GM18870 (cell line): ENCODE measurements at regions not wholly inside any gene's neighbourhood (a gene's known extent, or its start where the extent isn't known, plus 50 kb on each side); places are given as distances from the start of the nearest gene placed in this dataset.

Source experiments
- ATAC-seq: cut with Tn5 transposase; IDR thresholded peaks from one replicate; pipeline ENCODE4 v1.9.1; 2021; ENCODE audit warnings: moderate library complexity; ENCODE audit not compliant: unreplicated experiment

DNA sequence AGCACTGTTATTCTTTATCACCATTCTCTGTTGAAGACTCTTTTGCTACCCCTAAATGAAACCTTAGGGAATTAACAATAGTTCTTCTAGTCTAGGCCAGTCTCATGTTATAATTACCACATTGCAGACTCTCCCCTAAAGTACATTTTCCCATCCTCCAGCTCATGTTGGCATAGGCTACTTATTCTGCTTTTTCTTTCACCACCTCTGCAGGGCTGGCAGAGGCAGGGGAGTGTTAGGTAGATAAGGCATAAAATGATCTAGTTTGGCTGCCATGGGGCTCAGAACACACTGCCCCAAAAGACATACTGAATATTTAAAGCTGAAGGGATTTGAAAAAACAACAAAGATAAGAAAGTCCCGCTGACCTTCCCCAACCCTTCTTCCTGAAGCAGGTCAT lies 82.7 kb upstream of the RFC3 start:
- no peak for ATAC-seq

DNA sequence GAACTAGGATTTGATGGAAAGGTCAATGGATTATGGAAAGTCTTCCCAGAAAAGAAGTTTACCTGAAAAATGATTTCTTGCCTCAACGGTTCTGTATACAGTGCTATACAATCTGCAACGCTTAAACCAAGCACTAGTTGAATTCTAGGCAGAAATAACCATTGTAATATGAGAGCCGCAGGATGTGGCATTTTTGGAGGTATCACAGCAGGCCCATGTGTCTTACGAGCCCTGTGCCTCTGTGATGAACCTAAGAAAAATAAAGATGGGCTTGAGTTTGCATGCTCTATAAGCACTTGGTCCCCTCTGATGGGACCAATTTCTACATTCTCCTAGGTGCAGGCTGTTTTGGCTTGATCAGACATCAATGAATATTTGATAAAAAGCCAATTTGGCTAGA lies 78.7 kb upstream of the RFC3 start:
- ATAC-seq = no peak

DNA sequence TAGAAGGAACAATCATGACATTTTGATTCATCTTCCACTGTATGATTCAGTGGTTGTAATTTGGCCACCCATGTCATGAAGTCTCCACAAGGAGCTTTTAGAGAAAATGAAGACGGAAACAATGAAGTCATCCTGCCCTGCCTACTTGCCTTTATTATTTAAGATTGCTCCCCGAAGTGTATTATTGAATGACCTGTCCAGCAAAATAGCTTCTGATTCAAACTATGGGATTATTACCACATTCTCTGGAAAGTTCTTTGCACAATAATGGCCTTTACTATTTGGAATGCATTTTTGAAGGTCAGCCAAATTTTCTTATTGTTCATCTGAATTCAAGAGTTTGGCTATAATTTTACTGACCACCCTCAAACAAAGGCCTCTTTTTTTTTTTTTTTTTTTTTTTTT lies 77.8 kb upstream of the RFC3 start:
- no peak for ATAC-seq

DNA sequence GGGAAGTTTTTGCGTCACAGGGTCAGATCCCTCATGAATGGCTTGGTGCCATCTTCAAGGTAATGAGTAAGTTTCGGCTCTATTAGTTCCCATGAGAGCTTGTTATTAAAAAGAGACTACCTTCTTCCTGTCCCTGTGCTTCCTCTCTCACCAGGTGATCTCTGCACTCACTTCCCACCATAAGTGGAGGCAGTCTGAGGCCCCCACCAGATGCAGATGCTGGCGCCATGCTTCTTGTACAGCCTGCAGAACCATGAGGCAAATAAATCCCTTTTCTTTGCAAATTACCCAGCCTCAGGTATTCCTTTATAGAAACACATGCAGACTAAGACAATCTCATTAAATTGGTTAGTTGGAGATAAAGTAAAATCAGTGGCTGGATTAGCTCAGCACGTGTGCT lies 75.6 kb upstream of the RFC3 start:
- no peak for ATAC-seq

DNA sequence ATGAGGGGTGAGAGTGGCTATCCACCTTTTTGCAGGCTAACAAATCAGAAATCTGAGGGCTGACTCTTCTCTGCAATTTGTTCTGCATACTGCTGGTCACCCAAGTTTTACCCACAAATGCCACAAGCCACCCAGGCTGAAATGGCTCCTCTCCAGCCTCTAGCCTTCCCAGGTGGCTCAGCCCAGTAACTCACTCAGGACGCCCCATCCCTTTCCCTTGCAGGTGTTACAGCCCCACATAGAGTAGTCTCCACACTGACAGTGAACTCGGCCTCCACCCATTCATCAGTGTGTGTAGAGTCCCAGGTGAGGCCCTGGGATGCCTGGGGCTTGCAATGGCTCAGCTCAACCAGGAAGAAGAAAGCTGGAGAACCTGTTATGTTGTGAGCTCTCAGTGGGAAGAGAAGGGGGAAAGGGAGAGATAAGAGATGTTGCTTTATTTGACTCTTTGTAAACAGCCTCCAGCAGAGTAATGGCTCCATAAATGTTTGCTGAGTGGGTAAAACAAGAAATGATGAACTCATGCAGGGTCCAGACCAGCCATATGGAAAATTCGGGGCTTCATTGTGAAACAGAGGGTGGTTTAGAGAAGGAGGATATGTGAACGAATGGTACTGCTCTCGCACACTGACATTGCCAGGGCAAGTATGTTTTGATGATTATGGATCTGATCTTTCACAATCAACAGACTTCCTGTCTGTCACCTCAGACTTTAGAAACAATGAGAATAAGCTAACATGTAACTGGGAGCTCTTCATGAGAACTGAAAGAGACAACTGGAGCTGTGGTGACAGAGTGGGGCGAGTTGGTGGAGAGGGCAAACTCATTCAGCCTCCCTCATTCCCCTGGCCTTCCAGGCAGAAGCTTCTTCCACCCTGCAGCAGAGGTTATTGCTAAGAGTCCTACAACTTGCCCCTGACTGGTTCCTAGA lies 74.2 kb upstream of the RFC3 start:
- ATAC-seq = peak; percentile 74

DNA sequence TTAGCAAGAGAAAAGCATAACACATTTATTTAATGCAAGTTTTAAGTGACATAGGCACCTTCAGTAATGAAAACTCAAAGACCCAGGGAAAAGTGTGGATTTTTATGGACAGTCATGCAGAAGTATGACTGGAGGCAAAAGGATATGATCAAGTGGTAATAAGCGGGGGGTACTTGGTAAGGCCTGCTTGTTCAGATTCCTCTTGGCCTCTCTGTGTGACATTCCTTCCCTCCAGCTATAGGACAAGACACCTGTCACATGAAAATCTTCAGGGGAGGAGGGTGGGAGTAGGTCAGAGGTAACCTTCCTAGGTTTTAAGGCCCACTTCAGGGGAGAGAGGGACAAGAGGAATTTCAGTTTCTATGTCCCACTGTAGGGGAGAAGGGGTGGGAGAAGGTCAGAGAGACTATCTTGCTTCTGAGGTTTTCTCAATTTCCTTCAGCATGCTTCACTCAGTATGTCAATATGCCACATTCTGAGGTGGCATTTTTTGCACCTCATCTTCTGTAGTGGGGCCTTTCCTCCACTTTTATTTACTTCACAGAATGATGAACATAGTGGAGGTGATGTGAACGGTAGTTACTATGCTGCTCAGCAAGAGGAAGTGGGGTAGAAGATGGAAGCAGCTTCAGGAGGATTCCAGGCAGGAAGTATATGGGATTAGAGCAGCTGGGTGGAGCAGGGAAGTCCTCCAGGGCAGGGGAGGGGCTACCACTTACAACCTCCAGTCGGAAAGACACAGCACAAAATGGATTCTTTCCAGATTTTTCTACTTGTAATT lies 73.2 kb upstream of the RFC3 start:
- ATAC-seq = no peak

DNA sequence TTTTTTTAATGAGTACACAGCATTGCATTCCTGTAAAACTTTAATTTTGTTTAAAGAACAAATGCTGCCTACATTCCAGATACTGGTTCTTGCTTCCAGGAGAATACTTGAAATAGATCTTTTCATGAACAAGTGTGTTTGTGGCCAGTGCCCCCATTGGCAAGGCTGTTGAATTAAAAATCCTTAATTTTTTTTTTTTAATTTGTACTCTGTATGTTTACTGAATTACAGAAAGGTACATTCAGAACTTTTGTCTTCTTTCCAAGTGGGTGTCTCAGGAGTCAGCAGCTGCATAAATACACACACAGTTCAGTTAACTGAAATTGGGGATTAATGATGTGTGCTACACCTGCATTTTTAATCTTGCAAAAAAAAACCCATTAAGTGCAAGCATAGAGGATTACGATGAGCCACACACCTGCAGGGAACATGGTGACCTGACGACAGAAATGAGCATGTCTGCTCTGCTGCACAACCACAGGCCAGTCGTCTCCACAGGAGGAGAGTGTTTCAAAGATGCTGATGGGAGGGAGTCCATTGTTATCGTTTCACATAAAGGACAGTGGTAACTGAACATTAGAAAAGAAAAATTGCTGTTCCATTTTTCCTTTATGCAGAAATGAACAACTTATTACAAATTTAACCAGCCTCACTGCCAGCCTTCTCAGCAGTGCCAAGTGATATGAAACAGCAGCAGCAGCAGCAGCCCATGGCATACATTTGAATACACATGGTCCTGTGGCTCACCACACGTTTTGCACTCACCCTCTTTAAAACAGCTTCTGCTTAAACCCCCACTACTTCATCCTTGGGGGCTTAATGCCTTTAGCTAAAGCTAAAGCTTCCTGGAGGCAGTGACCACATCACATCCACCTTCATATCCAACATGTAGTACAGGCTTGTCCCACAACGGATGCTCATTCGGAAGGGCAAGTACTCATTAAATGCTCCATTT lies 72.3 kb upstream of the RFC3 start:
- peak; percentile 62 for ATAC-seq

DNA sequence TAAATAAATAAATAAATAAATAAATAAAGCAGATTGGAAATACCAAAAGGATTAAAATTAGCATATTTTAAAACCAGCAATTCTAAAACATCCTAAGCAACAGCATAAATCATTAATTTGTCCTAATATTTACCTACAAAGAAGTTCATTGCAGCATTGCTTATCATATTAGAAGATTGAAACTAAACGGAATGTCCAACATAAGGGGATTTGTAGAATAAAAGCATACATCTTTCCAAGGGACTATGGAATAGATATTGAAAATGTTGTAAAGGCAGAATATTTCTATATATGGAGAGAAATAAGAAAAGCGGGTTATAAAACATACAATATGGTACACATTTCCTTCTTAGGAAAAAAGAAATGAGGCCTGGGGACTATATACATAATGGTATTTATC lies 71.1 kb upstream of the RFC3 start:
- no peak for ATAC-seq

DNA sequence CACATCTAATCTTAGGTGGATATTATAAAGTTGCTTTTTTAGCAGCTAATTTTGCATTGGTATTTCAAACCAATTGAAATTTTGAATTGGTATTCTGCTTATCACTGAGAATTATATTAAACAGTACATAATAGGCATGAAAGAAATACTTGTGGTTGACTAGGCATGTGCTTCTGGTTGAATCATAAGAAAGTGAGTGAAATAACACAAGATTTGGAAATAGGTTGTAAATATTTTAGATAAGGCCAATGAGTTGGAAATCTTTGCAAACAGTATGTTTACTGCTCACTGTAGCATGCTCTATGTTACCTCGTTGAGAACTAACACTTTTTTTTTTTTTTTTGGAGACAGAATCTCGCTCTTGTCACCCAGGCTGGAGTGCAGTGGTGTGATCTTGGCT lies 66.8 kb upstream of the RFC3 start:
- no peak for ATAC-seq

DNA sequence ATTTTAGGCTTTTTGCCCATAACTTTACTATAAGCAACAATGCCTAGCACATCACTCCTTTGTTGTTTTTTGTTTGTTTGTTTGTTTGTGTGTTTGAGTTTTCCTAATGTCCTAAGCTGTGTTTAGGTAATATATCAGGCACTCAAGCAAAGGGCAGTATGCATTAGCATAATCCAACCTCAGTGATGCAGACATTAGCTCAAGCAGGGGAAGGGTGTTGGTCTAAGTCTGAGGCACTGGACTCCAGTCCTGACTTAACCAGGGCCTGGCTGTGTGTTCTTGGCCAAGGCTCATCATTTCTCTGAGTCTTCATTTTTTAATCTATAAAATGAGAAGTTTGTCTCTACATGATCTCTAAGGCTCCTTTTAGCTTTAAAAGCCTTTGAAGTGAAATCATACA lies 65.9 kb upstream of the RFC3 start:
- ATAC-seq = no peak

DNA sequence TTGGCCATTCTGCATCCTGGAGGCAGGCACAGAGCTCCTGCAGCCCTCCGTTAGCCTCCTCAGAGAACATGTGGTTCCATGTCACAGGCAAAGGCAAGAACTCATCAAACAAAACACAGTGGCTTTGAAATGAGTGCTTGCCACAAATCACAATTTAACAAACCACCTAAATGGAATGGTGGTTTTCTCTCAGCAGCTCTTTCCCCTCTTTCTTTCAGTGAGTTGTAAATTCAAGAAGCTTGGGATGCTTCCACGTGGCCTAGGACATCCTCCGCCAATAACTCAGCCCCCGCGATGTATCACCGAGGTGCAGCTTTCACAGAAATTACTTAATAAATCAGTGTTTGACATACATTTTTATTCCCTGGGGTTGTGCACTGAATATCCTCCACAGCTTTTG lies 65.4 kb upstream of the RFC3 start:
- no peak for ATAC-seq

DNA sequence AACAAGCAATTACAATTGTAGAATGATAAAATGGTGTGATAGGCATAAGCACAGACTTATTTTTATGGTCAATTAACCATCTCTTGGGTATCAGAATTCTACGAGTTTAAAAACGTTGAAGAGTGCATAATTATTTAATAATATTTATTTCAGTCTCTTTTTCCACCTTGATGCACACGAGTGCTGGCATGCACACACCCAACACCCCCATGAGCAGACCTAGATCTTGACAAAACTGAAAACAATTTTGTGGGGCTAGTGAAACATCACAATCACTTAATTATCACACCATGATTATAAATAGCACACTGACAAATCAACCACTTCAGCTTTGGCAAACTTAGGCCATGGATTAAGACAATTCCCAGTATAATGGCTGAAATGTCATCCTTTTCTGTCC lies 61.0 kb upstream of the RFC3 start:
- ATAC-seq = no peak

DNA sequence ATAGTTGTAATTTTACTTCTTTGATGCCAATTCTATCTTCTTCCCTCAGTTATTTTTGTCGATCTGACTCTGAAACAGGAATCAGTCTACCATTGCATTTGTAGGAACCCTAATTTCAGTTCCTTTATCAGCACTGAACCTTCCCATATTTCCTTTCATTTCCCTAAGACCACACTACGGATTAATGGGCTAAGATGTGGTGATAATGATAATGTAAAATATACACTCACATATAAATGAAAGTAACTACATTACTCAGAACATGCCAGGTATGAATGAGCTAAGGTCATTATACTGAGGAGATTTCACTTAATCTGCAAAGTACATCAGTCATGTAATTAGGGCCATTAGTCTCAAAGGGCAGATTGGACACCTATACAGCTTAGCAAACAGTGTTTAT lies 60.2 kb upstream of the RFC3 start:
- peak; percentile 78 for ATAC-seq

DNA sequence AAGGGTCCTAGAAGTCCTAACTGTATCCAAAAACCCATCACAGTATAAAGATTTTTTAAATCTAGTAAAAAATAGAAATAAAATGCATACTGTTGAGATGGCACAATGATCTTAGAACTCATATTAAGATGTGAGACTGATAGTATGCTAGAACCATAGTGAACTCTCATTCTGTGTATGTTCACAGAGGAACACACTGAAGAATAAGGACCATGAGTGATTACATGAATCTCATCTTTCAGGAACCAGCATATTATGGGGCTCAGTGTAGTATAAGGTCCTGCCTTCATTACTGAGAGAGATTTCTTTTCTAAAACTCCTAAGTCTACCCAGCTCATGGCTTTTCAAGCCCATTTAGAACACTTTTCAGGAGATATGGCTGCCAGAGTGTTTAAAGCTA lies 59.8 kb upstream of the RFC3 start:
- ATAC-seq = peak; percentile 92

DNA sequence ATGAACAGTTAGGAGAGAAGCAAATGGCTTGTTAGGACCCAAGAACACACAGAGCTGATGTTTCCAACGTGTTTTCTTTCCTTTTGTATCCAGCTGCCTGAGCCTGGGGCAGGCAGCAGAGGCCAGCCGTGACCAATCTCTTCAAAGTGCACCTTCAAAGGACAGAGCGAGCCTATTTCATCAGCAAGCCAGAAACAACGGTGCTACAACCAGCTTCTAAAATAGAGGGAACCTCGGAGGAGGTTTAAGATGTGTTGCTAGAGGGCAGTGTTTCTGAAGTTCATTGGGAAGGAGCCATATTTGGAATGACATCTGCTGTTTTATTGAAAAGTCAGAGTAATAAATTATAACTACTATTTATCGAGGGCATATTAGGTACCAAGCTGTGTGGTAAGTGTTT lies 56.2 kb upstream of the RFC3 start:
- no peak for ATAC-seq

DNA sequence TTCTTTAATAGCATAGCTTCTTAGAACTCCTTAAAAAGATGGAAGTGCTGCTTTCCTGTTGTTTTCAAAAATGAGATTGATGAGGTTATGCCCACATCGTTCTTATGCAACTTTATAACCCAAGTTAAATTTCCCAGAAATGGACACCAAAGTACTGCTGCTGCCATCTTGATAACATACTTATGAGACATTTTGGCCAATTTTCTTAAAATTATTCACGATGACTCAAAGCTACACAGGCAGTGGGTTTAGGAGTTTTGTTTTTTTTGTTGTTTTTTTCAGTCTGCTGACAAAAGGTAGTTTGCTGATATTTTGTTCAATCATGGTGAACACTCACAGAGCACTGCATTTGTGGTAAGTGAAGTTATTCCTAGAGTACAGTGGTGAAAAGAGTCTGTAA lies 54.9 kb upstream of the RFC3 start:
- no peak for ATAC-seq

DNA sequence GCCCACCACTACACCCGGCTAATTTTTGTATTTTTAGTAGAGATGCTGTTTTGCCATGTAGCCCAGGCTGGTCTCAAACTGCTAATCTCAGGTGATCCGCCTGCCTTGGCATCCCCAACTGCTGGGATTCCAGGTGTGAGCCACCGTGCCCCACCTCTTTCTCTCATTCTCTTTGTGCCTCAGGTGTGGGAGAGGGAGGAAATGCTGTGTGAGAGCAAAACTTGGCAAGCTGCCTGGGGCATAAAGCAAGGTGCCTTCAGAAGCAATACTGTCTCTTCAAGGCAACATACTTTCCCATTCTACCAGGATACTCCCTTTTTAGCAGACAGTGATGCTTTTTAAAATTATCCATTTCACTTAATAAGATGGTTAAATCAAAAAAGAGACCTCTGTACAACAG lies 53.2 kb upstream of the RFC3 start:
- no peak for ATAC-seq

DNA sequence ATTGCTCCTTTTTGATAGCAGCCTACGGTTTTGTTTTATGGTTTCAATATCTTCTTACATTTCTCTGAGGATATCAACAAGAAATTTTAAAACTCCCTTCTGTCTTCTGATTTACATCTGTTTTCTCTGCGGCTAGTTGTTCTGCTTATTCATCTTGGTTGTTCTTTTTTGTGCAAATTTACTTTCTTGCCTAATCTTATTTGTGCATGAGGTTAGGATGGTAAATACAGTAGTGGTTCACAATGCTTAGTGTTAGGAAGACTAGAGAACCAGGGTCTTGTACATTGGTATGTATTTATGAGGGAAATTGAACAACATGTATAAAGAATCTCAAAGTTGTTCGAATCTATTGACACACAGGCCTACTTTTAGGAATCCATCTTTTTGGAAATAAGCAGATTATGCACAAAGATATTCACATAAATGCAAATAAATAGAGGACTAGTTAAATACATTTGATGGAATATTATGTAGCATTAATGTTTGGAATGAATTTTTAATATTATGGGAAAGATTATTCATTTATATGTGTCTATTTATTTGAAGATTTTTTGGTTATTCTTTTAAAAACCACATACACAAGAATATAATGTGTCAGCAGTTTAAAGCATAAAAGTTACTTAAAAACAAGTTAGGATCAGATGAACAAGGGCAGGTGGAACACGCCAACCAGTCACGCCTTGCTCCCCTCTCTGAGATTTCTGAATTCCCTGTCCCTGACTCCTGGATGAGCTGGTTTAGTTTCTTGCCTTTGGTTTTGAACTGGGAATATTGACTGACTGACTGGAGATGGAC lies 51.4 kb upstream of the RFC3 start:
- ATAC-seq = no peak

DNA sequence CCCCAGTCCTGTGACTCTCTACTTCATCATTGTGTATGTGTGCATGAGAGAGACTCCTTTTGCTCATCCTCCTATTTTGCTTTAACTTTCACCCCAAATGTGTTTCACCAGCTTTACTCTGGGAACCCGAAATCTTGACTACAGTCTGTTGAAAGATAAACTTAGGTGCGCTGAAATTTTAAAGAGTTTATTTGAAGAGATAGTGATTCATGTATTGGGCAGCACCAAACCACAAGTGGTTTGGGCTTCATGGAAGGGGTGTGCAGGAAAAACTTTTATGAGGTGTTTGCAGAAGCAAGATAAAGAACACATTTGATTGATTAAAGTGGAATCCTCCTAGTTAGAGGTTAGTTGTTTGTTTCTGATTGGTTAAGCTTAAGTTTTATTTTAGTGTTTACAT lies 50.8 kb upstream of the RFC3 start:
- ATAC-seq = no peak
